ENCODE measurements at regions not wholly inside any gene's neighbourhood (a gene's known extent, or its start where the extent isn't known, plus 50 kb on each side); places are given as distances from the start of the nearest gene placed in this dataset.

- TF ChIP-seq POLR2AphosphoS5 (IDR thresholded peaks at IDR 0.05): no peak
- TF ChIP-seq POLR2A (IDR thresholded peaks at IDR 0.05): no peak
- TF ChIP-seq, protein P1, sequence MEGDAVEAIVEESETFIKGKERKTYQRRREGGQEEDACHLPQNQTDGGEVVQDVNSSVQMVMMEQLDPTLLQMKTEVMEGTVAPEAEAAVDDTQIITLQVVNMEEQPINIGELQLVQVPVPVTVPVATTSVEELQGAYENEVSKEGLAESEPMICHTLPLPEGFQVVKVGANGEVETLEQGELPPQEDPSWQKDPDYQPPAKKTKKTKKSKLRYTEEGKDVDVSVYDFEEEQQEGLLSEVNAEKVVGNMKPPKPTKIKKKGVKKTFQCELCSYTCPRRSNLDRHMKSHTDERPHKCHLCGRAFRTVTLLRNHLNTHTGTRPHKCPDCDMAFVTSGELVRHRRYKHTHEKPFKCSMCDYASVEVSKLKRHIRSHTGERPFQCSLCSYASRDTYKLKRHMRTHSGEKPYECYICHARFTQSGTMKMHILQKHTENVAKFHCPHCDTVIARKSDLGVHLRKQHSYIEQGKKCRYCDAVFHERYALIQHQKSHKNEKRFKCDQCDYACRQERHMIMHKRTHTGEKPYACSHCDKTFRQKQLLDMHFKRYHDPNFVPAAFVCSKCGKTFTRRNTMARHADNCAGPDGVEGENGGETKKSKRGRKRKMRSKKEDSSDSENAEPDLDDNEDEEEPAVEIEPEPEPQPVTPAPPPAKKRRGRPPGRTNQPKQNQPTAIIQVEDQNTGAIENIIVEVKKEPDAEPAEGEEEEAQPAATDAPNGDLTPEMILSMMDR (IDR thresholded peaks at IDR 0.05): no peak
These were observed 810.6 kb downstream of the CDH11 start for GRCh38 chr16:64311241-64311640.

Measured in transverse colon (tissue), 4 donors.